ENCODE measurements at regions not wholly inside any gene's neighbourhood (a gene's known extent, or its start where the extent isn't known, plus 50 kb on each side); places are given as distances from the start of the nearest gene placed in this dataset.

DNA sequence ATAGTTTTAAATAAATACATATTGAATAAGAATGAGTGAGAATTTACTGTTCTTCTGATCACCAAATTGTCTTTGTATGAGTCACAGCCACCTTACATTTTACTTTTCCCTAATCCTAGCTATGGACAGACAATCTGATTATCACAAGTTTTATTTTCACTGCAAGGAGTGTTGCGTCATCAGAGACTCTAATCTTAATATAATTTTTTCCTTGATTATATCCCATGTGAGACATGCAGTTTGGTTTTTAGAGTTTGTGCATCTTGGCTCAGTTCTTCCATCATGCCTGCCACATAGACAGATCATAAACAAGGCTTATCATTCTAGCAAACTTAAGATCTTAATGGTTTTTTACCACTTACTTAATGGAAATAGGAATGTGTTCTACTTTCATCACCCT lies 478.5 kb upstream of the CDH18 start:
- TF ChIP-seq, protein P1, sequence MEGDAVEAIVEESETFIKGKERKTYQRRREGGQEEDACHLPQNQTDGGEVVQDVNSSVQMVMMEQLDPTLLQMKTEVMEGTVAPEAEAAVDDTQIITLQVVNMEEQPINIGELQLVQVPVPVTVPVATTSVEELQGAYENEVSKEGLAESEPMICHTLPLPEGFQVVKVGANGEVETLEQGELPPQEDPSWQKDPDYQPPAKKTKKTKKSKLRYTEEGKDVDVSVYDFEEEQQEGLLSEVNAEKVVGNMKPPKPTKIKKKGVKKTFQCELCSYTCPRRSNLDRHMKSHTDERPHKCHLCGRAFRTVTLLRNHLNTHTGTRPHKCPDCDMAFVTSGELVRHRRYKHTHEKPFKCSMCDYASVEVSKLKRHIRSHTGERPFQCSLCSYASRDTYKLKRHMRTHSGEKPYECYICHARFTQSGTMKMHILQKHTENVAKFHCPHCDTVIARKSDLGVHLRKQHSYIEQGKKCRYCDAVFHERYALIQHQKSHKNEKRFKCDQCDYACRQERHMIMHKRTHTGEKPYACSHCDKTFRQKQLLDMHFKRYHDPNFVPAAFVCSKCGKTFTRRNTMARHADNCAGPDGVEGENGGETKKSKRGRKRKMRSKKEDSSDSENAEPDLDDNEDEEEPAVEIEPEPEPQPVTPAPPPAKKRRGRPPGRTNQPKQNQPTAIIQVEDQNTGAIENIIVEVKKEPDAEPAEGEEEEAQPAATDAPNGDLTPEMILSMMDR (IDR thresholded peaks at IDR 0.05; ENCODE audit: low read length), result no peak
- TF ChIP-seq EZH2 (optimal IDR thresholded peaks at IDR 0.05; ENCODE audit: low read depth, low read length) (no peak), EZH2phosphoT487 (IDR thresholded peaks at IDR 0.05; ENCODE audit: low read length) (no peak)

Measured in MM.1S (cell line).